NCI-H146 (cell line): ENCODE measurements at regions not wholly inside any gene's neighbourhood (a gene's known extent, or its start where the extent isn't known, plus 50 kb on each side); places are given as distances from the start of the nearest gene placed in this dataset.

Experiments used
- DNase-seq: peaks from one replicate; lab custom pipeline; 2025; lab: John Stamatoyannopoulos, UW

DNA sequence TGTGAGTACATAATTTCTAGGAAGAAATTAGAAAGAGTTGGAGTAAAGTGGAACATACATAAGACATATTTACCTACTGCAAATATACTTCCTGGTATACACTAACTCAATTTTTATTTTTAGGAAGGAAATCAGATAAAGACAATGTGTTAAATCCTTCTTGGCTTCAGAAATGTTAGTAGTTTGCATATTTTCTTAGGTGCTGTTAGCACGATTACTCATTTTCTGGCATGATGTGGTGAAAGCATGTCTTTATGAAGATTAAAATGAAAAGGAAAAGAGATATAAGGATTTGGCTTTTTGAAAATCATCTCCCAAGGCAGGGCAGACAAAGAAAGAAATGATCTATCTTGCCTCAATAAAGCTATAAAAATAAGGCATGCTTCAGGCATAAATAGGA, 287.6 kb upstream of the E2F7 start:
- DNase-seq, result no peak

DNA sequence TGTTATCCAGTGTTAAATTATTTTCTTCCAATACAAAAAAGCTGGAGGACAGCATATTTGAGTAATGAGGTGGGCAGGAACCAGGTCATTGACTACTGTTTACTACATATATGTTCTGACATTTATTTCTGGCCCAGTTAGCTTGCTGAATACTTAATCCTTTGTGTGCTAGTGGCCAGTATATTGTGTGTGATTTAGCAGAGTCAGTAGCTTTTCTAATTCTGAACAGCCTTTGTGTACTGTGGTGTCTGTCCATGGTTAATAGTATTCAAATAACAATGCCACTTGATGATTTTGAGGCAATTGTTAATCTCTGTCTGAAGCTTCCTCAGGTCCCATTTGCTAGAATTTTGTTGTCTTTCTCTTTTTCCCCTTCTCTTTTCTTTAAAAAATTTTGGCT, 286.5 kb upstream of the E2F7 start:
- DNase-seq, result no peak

DNA sequence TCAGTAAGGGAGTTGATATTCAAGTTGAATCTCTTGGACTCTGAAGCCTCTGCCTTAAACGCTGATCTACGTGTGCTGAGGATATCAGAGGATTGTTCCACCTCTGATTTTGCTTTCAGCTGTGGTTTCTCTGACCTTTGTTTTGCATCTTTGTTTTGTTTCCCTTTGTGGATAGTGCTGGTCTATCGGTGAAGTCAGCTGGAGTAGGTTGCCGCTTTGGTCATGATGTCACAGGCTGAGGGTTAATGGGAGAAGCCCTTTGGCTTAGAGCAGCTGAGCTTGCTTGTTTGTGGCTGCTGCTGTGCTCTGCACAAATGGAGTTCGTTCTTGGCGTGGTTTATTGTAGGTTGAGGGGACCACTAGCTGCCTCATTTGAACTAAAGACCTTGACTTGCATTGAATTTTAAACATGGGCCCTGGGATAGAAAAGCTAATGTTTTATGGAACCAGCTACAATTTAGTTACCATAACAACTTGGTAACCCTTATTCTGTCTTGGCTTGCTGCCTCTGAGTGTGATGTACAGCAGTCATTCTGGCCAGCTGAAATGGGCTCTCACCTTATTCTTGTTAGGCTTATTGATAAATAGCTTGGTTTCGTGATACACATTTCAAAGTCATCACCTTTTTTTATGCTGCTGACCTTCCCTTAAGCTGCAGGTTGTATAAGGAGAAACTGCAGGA, 284.5 kb upstream of the E2F7 start:
- DNase-seq, result no peak

DNA sequence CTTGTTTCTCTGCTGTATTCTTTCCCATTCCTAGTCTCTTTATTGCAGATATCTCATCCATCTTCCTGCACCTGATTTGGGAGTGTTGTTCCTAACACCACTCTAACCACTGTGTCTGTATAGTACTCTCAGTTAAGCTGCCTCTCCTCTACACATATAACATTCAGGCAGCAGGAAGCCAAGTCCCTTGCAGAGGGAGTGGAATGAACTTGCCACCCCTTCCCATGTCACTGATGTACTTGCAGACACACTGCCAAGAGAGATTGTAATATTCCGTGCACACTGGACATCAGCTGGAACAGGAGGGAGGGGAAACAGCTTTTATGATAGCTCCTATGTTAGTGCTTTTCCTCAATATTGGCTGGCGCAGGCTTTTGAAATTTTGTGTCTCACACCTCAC, 281.6 kb upstream of the E2F7 start:
- DNase-seq, result no peak

DNA sequence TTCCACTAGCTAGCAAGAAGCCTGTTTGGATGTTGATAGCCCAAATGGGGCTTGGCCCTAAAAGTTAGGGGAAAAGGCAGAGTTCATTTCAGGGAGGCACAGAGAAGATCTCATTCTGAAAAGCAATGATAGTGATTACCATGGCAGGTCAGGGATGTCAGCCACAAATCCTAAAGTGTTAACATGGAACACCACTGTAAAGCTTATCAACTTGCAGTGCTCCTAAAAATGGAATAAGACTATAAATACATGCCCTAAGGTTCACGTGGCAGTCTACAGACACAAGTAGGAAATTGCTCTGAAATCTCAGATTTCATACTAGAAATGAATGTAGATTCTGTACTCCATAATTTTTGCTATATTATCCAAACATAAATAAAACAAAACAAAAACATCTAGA, 280.0 kb upstream of the E2F7 start:
- DNase-seq, result no peak

DNA sequence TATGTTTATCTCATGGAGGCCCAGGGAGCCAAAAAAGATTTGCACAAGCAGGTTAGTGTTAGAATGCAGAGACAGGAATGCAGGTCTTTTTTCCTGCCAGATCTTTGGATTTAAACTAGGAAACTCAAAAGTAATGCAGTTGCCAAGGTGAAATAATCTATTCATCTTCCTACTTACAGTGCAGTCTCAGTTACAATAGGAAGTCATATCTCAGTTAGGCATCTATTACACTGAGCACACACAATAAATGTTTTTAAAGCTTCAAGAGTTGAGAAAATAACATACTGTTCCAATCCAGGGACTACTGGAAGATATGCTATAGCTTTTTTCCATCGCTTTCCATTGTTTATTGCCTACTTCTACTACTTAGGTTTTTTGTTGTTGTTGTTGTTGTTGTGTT, 279.3 kb upstream of the E2F7 start:
- DNase-seq, result no peak

DNA sequence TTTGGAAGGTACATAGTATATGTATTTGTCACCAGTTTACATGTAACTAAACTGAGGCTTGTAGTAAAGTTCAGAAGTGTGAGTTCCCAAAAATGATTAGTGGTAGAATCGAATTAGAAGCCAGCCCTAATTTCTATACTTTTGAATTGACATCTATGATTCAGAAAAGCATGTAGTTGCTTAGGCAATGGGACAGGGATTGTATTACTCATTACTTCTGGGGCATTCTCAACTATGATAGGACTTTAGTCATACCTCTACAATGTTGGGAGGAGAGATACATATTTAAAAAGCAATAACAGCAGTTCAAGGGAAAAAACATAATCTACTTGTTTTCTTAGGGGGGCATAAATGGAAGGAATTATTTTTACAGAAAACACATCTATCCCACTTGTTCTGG, 277.9 kb upstream of the E2F7 start:
- DNase-seq, result no peak

DNA sequence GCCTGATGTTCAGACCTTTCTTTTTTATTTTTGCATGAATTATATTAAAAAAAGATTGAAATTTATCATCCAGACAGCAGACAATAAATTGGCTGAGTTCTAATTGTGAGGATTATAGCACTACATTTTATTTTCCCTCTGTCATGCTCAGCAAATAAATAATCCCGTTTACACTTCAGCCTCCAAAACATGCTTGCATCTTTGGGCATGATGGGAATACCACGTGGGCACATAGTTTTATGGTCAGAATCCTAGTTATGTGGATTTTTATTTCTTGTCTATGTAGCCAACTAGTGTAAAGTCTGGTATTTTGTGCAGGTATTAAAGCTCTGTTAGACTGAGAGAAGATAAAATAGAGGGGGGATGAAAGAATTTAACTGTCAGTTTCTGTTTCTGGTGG, 276.9 kb upstream of the E2F7 start:
- DNase-seq, result no peak

DNA sequence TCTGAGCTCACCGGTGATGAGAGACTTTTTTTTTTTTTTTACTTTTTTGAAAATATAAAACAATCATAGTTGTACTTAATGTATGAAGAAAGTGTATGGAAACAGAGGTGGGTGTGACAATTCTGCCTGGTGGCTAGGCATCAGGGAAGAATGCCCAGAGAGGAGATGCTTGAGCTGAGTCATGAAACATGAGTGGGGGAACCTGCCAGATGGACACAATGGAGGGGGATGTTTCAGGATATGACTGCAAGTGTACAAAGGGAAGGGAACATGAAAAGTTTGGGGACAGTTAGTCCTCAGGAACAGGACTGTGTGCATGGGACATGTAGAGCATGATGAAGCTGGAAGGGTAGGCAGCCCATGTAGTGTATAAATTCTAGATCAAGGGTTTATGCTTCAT, 274.2 kb upstream of the E2F7 start:
- DNase-seq, result no peak

DNA sequence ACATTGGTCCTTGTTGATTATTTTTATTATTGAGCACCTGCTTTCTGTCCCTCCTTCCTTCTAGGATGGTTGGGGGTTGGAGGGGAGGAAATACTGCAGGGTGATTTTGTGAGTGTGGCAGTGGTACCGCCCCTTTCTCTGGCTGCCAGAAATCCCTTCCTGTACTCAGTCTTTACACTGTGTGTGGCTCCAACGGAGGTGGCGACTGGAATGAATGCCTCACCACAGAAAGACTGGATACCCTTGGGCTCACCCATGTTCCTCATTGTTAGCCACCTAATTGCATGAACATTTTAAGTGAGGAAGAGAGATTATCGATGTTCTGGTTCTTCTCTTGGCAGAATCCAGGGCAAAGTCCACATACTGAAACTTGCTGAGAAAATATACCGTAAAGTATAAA, 272.0 kb upstream of the E2F7 start:
- no peak for DNase-seq

DNA sequence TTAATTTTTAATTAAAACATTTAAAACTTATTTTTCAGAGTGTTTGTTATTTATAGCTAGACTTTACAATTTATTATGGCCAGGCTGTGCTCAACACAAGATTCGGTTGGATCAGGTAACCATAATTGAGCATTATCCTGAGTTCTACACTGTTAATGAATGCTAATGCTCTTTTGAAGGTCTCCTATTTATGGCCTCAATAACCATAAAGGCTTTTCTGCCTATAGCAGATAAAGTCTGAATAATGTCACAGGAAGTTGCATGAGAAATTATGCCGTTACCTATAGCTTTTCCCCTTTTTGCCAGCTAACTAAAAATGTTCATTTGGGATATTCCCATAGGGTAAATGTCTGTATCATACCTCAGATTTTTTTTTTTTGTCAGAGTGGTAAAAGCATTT, 269.4 kb upstream of the E2F7 start:
- DNase-seq, result no peak

DNA sequence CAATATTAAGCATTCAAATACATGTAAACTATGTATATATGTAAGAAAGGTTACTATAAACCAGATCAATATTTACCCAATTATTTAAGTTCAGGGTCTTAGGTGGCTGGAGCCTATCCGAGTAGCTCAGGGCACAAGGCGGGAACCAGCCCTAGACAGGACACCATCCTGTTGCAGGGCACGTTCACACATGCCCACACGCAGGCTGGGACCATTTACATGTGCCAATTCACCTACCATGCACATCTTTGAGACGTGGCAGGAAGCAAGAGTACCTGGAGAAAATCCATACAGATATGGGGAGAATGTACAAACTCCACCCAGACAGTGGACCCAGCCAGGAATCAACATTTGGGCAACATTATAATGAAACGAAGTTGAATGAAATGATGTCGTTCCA, 263.0 kb upstream of the E2F7 start:
- no peak for DNase-seq

DNA sequence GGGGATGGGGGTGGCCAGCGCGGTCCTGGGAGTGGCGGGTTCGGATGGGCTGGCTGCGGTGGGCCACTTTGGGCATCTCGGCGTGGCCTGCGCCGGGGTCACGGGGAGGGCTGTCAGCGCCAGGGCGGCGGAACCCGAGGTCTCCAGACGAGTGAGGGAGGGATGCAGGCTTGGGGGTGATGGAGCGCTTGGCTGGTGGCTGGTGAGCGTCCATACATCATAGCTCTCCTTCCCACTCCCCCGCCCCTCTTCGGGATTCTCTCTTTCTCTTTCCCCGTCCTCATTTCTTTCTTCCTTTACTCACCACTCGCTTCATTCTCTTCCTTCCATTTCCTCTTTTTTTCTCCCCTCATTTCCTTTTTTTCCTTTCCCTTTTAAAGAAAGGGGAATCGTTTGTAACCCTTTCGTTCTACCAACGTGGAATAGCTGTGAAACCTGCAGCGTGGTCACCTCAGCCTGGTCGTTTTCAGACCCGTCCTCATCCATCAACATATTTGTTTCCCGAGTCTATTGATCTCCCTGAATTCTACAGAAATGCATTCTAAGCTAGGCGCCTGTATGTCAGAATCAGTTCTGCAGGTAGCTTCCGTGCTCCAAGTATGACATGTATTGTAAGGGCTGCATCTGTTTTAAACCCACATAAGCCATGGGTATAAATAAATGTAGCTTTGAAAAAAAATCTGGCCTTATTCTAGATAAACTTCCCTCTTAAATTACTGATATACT, 260.3 kb upstream of the E2F7 start:
- DNase-seq, result no peak

DNA sequence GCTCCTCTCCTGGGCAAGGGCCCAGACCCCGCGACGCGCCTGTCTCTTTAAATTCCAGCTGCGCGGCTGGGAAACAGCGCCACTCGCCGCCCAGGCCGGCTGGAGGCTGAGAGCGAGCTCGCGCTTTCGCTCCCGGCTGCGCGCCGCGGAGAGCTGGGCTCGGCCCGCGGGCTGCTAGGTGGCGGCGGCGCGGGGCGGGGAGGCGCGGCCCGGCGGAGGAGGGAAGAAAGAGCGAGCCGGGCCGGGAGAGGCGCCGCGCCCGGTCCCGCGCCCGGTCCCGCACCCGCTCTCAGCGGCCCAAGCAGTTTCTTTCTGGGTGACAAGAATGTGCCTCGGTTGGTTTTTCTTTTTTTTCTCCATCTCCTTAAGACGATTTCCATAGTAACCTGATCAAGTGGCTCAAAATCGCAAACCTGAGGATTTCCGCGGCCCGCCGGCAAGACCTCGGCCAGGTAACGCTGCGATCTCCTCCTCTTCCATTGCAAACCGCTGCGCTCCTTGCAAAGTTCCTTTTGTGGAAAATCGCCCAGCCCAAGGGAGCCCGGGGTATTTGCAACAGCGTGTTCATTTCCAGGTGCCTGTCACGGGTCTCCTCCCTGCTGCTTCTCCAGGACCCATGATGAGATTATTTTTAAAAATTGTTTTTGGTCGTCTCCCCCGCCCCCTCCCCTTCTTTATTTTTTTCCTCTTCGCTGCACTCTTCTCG, 259.5 kb upstream of the E2F7 start:
- peak; percentile 59 for DNase-seq

DNA sequence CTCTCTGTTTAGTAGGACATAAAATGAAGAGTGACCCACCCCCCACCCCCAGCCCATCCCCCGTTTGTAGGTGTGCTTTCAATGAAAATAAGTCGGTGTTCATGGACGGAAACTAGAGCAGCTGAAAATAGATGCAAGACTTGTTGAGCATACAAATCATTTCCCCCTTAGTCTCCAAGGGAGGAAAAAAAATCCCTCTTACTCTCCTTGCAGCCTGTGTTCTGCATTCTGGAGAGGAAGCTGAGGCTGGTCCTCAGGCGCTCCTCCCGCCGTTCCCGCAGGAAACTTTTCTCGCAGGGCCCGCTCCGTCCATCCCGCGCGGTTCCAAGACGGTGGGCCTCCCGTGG, 259.0 kb upstream of the E2F7 start:
- DNase-seq, result no peak

DNA sequence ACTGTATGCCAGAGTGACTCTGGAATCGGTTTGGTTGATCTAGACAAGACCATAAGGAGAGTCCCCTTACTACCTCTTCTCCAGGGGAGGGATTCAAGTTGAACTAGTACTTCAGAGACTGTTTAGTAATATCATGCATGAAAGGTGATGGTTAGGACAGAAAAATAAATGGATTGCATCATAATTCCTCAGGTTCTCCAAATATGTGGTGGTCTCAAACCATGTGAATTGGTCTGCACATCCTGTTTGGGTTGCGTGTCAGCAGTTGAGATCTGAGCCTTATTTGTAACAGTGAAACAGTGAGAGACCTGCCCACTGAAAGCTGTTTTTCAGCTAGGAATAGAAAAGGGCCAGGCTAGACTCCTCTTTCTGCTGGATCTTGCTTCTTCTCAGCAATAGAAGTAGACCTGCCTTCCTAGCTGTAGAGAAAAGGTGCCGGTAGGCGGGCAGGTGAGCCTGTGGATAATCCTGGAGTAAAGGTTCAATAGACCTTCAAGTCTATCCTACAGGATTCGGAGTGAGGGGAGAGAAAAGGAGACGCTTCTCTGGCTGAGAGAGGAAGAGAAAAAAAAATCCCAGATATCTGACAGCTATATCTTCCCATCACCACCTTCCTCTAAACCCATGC, 258.5 kb upstream of the E2F7 start:
- DNase-seq, result no peak

DNA sequence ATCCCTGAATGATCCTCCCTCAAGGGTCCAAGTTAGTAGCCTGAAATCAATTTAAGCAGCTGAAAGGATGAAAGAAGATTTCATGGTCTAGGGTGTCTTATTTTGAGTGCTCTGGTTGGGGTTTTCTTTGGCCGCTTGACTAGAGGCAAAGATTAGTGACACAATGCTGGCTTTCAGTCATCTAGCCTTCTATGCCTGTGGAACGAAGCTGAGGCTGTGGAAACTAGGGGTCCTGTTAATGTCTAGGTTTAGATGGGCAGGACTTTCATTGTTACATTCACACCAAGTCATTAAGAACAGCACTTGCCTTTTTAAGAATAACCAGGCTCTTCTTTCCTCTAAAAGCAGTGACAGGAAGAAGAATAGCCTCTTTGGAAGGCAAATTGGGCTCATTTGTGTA, 253.8 kb upstream of the E2F7 start:
- no peak for DNase-seq

DNA sequence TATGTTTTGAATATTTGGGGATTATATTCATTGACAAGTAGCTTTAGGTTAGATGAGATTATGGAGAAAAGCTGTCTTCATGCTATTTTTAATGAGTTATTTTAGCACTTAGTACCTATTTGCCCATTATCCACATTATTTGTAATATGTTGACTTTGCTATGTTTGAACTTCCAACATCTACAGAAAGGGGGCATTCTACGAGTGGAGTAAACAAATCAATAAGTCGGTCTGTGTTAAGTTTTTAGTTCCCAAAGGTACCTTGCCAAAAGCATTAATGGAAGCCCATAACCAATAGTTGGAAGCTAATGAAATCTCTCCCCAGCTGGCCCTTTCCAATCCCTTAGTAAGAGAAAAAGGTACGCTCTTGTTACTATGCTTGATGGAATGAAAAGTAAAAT, 250.0 kb upstream of the E2F7 start:
- DNase-seq, result no peak

DNA sequence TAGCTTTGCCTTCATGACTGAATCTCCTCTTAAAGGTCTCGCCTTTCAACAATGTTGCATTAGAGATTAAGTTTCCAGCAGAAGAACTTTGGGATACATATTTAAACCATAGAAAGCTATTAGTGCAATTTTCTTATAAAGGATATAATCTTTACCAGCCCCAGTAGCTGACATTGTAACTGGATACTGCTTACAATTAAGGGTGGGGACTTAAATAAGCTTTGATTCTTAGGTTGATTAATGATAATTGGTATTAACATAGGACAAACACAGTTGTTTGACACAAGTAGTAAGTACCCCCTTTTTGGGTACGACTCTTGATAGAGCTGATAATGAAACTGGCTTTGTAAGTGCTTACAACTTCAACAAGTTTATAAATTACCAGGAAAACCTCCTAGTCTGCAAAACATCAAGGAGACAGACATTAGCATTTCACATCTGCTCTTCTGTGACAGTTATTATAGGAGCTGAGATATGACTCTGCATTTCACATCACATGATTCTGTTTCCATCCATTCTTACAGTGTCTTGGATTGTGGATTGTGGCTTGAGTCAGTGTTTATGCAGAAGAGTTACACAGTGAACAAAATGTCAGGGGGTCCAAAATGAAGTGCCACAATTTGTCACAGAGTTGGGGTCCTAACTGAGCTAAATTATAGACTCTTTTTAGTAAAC, 249.1 kb upstream of the E2F7 start:
- no peak for DNase-seq

DNA sequence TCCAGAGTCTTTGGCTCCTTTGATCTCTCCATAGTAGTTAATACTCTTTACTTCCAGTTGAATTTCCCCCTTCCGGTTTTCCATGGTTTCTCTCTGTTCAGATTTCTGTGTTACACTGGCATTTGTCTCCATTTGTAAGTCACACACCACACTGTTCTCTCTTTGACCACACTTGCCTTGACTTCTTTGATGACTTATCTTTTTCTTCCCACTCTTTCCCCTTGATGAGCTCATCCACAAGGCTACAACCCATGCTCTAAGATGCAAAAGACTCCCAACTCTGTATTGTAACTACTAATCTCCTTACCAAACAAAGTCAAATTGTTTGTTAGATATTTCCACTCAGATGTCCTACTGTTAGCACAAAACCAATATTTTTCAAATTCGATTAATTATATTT, 242.7 kb upstream of the E2F7 start:
- DNase-seq, result no peak

DNA sequence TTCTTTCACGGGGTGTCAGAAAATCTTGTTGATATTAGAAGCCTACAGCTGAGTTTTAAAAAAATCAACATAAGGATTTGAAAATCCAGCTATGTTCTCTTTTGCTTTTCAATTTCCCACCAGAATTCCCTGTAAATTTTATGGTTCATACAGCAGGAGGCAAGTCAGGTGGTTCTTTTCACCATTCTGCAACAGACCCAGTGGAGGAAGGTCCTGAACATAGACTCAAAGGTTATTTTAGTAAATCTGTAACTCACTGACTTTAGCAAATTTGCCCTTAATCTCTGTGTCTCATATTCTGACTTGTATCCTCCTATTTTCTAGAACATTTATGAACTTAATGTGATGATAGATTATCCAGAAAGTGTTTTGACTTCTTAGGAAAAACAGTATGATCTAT, 235.4 kb upstream of the E2F7 start:
- DNase-seq, result no peak

DNA sequence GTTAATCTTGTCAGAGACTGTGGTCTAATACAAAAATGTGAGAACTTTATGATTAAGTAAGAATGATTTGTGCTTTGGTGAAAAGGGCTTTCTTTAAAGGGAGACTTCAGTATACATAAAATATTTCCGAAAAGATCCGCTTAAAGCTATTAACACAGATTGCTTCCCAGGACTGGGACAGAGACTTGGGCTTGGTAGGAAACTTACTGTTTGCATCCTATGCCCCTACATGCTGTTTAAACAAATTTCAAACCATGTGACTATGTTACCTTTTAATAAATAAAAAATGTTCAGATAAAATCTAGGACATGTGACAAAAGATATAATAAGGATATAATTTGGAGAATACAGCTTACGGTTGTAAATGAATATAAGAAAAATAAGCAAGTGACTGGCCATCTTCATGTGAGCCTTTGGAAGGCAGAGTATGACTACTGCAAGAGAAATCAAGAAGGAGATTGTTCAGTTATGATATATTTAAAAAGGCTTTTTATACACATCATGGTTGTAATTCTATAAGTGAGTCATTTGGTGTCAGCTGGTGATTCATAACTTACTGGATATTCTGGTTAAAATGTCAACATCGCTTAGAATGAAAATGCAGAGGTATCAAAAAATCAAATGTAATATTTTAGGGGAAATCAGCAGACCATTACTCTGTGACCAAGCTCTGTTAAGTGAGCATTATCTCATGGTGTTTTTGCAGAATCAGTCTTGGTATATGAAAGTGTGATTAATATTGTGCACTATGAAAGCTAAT, 234.7 kb upstream of the E2F7 start:
- DNase-seq, result no peak
